Heart left ventricle (tissue), 16 donors: ENCODE measurements at regions not wholly inside any gene's neighbourhood (a gene's known extent, or its start where the extent isn't known, plus 50 kb on each side); places are given as distances from the start of the nearest gene placed in this dataset.
"Not testable (repeated sequence)": the region's sequence is repeated elsewhere in the genome, so short reads cannot be mapped to it uniquely, and the experiment has no call there.

Experiments
- ATAC-seq, 4 donors: fragments of 200-7000 bp; cut with Tn5 transposase; one replicate each; pipeline ENCODE4 v1.9.1; 2020 to 2022; ENCODE audit warnings: moderate library complexity in 4 of 4, mild to moderate bottlenecking in 3 of 4, moderate number of reproducible peaks in 1 of 4
- DNase-seq, 5 donors: peaks; one replicate each; pipeline ENCODE4 v3.0.0-alpha.2; 2020
- H3K27ac ChIP-seq, 12 donors: fragments of 200-600 bp; sonication (generic) in 4 of 12; one replicate each; pipeline versions ENCODE4 v1.5.0 to v1.8.0; 2016 to 2022; ENCODE audit warnings: mild to moderate bottlenecking in 2 of 12
- H3K27me3 ChIP-seq, 9 donors: fragments of 200-600 bp; sonication (generic) in 2 of 9; one replicate each; pipeline versions ENCODE4 v1.5.1 to v1.8.0; 2016 to 2022; ENCODE audit warnings: mild to moderate bottlenecking in 3 of 9
- H3K36me3 ChIP-seq, 9 donors: fragments of 200-600 bp; sonication (generic) in 2 of 9; one replicate each; pipeline versions ENCODE4 v1.5.0 to v1.8.0; 2018 to 2022; ENCODE audit warnings: mild to moderate bottlenecking in 2 of 9
- H3K4me1 ChIP-seq, 12 donors: fragments of 200-600 bp; sonication (generic) in 4 of 12; one replicate each; pipeline versions ENCODE4 v1.5.0 to v1.8.0; 2016 to 2022; ENCODE audit warnings: mild to moderate bottlenecking in 3 of 12
- H3K4me3 ChIP-seq, 12 donors: fragments of 200-600 bp; sonication (generic) in 4 of 12; one replicate each; pipeline versions ENCODE4 v1.5.0 to v1.8.0; 2017 to 2022; ENCODE audit warnings: mild to moderate bottlenecking in 9 of 12, moderate library complexity in 4 of 12
- H3K9me3 ChIP-seq, 12 donors: fragments of 200-600 bp; sonication (generic) in 4 of 12; one replicate each; pipeline versions ENCODE4 v1.5.0 to v1.8.0; 2016 to 2022; ENCODE audit warnings: mild to moderate bottlenecking in 1 of 12
- whole genome bisulfite sequencing, 4 donors: extraction: QIAGEN DNeasy Blood & Tissue Kit in 2 of 4; methylation state at CpG; one replicate each; pipeline versions ENCODE4 v1.1.5 to v1.1.7; 2013 to 2018; 5-methylcytosine and 5-hydroxymethylcytosine counted together
- intact Hi-C, 10 donors: fragments of 100-400 bp; cut with DNase I; formaldehyde crosslinking; loops; one replicate each; pipeline versions ENCODE4 v1.11.1 to v1.14.2; 2022
- donor health status: ischemic (EF 13 %, LVEDD 7.1; RV severe dilation, severe dysfunction).
- donor health status: healthy with polysubstance abuse.
- donor health status: DM: no; HTN: yes; CAD: no.
- donor health status: DM: no; HTN: no; CAD: no.
- donor health status: ischemic (EF 25% LVEDD 6.9; RV normal size, moderate dysfunction).
- donor health status: ischemic (EF 25% LVEDD 5.7; RV mildly dilated, moderate dysfunction).
- donor health status: healthy.
- donor health status: DM: yes; HTN: yes; CAD: no.
- donor health status: ischemic (EF 35%, LVEDD 5.7; RV mildly dilated, moderate dysfunction).
- donor health status: nonischemic (EF 11% LVEDD 7.7; RV severe dilation, severe dysfunction).
- donor health status: DM: yes; HTN: yes; CAD: no.
- donor health status: PGD.
- donor health status: ischemic (EF 29% LVEDD 5.4; RV normal size, mild dysfunction).
- donor health status: nonischemic (EF 23%, LVEDD 6.1; RV moderate dilation, normal function).

GRCh38 chr9:67763133-67763532 lies 95.6 kb upstream of the ANKRD20A1 start:
- 47 to 77% (median 65%) methylated on average over 2 of the region's 4 CpGs; no CpG with 5 or more reads in 1 of the 4 donors for WGBS, 4 donors
- ATAC-seq, DNase-seq, H3K4me1 ChIP-seq, H3K27ac ChIP-seq, H3K27me3 ChIP-seq, H3K36me3 ChIP-seq, H3K9me3 ChIP-seq, intact Hi-C loops, H3K4me3 ChIP-seq: not testable (repeated sequence)

- DNase-seq, H3K27ac ChIP-seq, H3K27me3 ChIP-seq, H3K4me3 ChIP-seq, H3K36me3 ChIP-seq, intact Hi-C loops, H3K9me3 ChIP-seq, ATAC-seq, H3K4me1 ChIP-seq: not testable (repeated sequence)
- WGBS, 4 donors = 40 to 90% (median 84%) methylated on average over 1 to 2 of the region's 3 CpGs
Measured at GRCh38 chr9:67771807-67772206, 86.9 kb upstream of the ANKRD20A1 start.

- 76 to 94% (median 83%) methylated on average over 3 to 6 of the region's 7 CpGs for WGBS, 4 donors
Measured at GRCh38 chr9:67800170-67800569, 58.6 kb upstream of the ANKRD20A1 start.

More at GRCh38 chr9:67800170-67800569, 58.6 kb upstream of the ANKRD20A1 start:
- H3K4me1 ChIP-seq, H3K9me3 ChIP-seq, H3K4me3 ChIP-seq, ATAC-seq, H3K27ac ChIP-seq, H3K27me3 ChIP-seq, H3K36me3 ChIP-seq, intact Hi-C loops: not testable (repeated sequence)
- DNase-seq = peak in 2 of 5 donors; percentile 6 to 10
